ENCODE measurements at regions not wholly inside any gene's neighbourhood (a gene's known extent, or its start where the extent isn't known, plus 50 kb on each side); places are given as distances from the start of the nearest gene placed in this dataset.

- TF ChIP-seq CTCF (conservative IDR thresholded peaks at IDR 0.05 in 1 of 2, IDR thresholded peaks at IDR 0.05 in 1 of 2; ENCODE audit: low read depth in 1 of 2, low read length in 2 of 2) (no peak), EZH2 (IDR thresholded peaks at IDR 0.05; ENCODE audit: low read length, missing control alignments) (no peak)
Measured at GRCh38 chr18:51405683-51406477, 208.4 kb upstream of the MEX3C start.

All from fibroblast of lung (primary cell).